Thoracic aorta (tissue), 2 donors: ENCODE measurements at regions not wholly inside any gene's neighbourhood (a gene's known extent, or its start where the extent isn't known, plus 50 kb on each side); places are given as distances from the start of the nearest gene placed in this dataset.

ENCODE experiments used
- ATAC-seq: fragments of 150-250 bp; one replicate; pipeline ENCODE4 v1.8.0; 2017; ENCODE audit warnings: low read depth; ENCODE audit not compliant: insufficient number of reproducible peaks, low FRiP score
- DNase-seq: peaks from one replicate; pipeline ENCODE4 v3.0.0-alpha.2; 2020; ENCODE audit warnings: low spot score
- H3K27ac ChIP-seq, 2 donors: fragments of 200-600 bp; sonication (generic); 1 replicate in 1 of 2; 2 replicates in 1 of 2; pipeline ENCODE4 v1.5.1; 2016; ENCODE audit warnings: mild to moderate bottlenecking in 2 of 2, moderate library complexity in 2 of 2
- H3K27me3 ChIP-seq: fragments of 200-600 bp; sonication (generic); replicated peaks from 2 replicates; pipeline ENCODE4 v1.6.0; 2016; ENCODE audit warnings: mild to moderate bottlenecking; ENCODE audit not compliant: insufficient read depth
- H3K36me3 ChIP-seq: fragments of 200-600 bp; sonication (generic); one replicate; pipeline ENCODE4 v1.5.1; 2016
- H3K4me1 ChIP-seq, 2 donors: fragments of 200-600 bp; sonication (generic); 1 replicate in 1 of 2; 2 replicates in 1 of 2; pipeline versions ENCODE4 v1.5.1 to v1.6.0; 2016; ENCODE audit warnings: low read depth in 2 of 2, mild to moderate bottlenecking in 1 of 2; ENCODE audit not compliant: control insufficient read depth in 1 of 2
- H3K4me3 ChIP-seq: fragments of 200-600 bp; sonication (generic); 2 replicates; pipeline ENCODE4 v1.5.1; 2016; ENCODE audit warnings: mild to moderate bottlenecking
- H3K9me3 ChIP-seq: fragments of 200-600 bp; sonication (generic); 2 replicates; pipeline ENCODE4 v1.5.1; 2016
- CTCF ChIP-seq: fragments of 200-600 bp; sonication (generic); IDR thresholded peaks from one replicate; pipeline ENCODE4 v1.5.1; 2019; ENCODE audit warnings: antibody characterized with exemption

GRCh38 chr6:23202207-23202606 is 632.8 kb downstream of the HDGFL1 start:
- H3K4me1 ChIP-seq = no peaks in the 10 kb centered on the region
- H3K27ac ChIP-seq = no peak overlapping the region
- TF ChIP-seq CTCF = no peak
- ATAC-seq (no peak), DNase-seq (no peak)
- H3K36me3 ChIP-seq = no peaks in the 10 kb centered on the region
- no peaks in the 10 kb centered on the region for H3K27me3 ChIP-seq
- no peak overlapping the region for H3K4me3 ChIP-seq
- H3K9me3 ChIP-seq = no peaks in the 10 kb centered on the region

DNA sequence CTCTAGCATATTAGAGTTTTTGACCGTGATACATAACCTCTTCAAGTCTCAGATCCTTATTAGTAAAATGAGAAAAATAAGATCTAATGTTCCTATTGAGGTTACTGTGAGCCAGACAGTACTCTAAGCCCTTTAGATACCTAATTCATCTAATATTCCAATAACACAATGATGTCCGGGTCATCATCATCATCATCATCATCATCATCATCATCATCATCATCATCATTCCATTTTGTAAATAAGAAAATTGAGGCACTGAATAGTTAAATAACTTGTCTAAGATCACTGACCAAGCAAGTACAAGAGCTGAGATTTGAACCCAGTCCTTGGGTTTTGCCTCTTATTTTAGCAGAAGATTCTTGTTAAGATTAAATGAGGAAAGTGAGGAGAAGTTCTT is 643.0 kb downstream of the HDGFL1 start:
- TF ChIP-seq CTCF = no peak
- no peak overlapping the region for H3K4me3 ChIP-seq
- no peaks in the 10 kb centered on the region for H3K27me3 ChIP-seq
- H3K36me3 ChIP-seq = no peaks in the 10 kb centered on the region
- no peaks in the 10 kb centered on the region for H3K9me3 ChIP-seq
- H3K4me1 ChIP-seq = no peaks in the 10 kb centered on the region
- ATAC-seq = no peak
- DNase-seq = no peak
- no peak overlapping the region for H3K27ac ChIP-seq

DNA sequence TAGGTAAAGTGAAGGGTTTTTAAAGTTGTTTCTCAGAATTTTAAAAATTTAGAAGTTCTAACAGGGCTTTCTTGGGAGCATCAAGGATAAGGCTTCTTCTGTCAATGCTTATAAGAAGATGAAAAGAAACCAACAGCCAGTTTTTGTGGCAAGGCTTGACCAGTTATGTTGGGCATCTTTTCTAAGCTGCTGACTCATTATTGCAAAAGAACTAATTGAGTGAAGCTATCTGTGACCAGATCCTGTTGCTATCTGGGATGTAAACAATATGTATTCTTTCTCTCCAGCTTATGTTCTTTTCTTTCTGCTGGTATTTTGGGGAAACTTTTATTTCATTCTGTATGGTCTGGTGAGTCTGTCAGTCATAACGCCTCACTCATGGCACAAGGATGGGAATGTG is 643.8 kb downstream of the HDGFL1 start:
- H3K9me3 ChIP-seq = no peaks in the 10 kb centered on the region
- TF ChIP-seq CTCF = no peak
- ATAC-seq (no peak), DNase-seq (no peak)
- no peaks in the 10 kb centered on the region for H3K27me3 ChIP-seq
- H3K27ac ChIP-seq = no peak overlapping the region
- no peaks in the 10 kb centered on the region for H3K4me1 ChIP-seq
- H3K4me3 ChIP-seq = no peak overlapping the region
- no peaks in the 10 kb centered on the region for H3K36me3 ChIP-seq

GRCh38 chr6:23213651-23214050 is 644.3 kb downstream of the HDGFL1 start:
- no peak for TF ChIP-seq CTCF
- H3K36me3 ChIP-seq = no peaks in the 10 kb centered on the region
- no peaks in the 10 kb centered on the region for H3K9me3 ChIP-seq
- H3K4me1 ChIP-seq = no peaks in the 10 kb centered on the region
- DNase-seq (no peak), ATAC-seq (no peak)
- H3K4me3 ChIP-seq = no peak overlapping the region
- H3K27ac ChIP-seq = no peak overlapping the region
- no peaks in the 10 kb centered on the region for H3K27me3 ChIP-seq

DNA sequence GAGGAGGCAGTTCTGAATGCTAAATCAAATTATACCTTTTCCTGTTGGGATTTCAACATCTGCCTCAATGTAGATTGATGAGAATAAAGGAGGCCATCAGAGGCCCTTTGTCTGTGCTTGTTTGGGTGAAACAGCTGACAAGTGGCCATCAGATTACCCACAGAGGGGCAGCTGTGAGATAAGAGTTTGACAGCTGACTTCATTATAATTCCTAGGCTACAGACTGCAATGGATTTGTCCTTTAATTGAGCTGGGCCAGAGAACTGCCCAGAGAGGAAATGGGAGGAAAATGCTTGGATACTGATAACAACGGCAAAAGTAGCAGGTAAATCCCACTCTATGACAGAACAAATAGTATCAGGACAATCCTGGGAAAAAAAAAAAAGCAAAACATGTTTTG is 649.4 kb downstream of the HDGFL1 start:
- ATAC-seq (no peak), DNase-seq (no peak)
- no peak for TF ChIP-seq CTCF
- no peak overlapping the region for H3K27ac ChIP-seq
- no peak overlapping the region for H3K4me3 ChIP-seq
- no peaks in the 10 kb centered on the region for H3K27me3 ChIP-seq
- no peaks in the 10 kb centered on the region for H3K36me3 ChIP-seq
- H3K4me1 ChIP-seq = no peaks in the 10 kb centered on the region
- H3K9me3 ChIP-seq = peaks cover 3% of the 10 kb centered on the region
